GM19438 (cell line): ENCODE measurements at regions not wholly inside any gene's neighbourhood (a gene's known extent, or its start where the extent isn't known, plus 50 kb on each side); places are given as distances from the start of the nearest gene placed in this dataset.

Source experiments
- ATAC-seq: cut with Tn5 transposase; IDR thresholded peaks from one replicate; pipeline ENCODE4 v1.9.1; 2021; ENCODE audit warnings: low read depth; ENCODE audit not compliant: unreplicated experiment

GRCh38 chr9:126085170-126085569 is 241.5 kb upstream of the MVB12B start:
- ATAC-seq = no peak

- no peak for ATAC-seq
Observed at GRCh38 chr9:126088336-126088735, 238.3 kb upstream of the MVB12B start.

- ATAC-seq = no peak
Observed at GRCh38 chr9:126089789-126090188, 236.8 kb upstream of the MVB12B start.

GRCh38 chr9:126093771-126094170 is 232.9 kb upstream of the MVB12B start:
- ATAC-seq = no peak

GRCh38 chr9:126095546-126096190 is 231.0 kb upstream of the MVB12B start:
- no peak for ATAC-seq

GRCh38 chr9:126096340-126096739 is 230.3 kb upstream of the MVB12B start:
- no peak for ATAC-seq

- no peak for ATAC-seq
Observed at GRCh38 chr9:126097679-126098078, 228.9 kb upstream of the MVB12B start.

- no peak for ATAC-seq
Observed at GRCh38 chr9:126106404-126106803, 220.2 kb upstream of the MVB12B start.

- ATAC-seq = no peak
Observed at GRCh38 chr9:126107693-126108092, 218.9 kb upstream of the MVB12B start.

- ATAC-seq = no peak
Observed at GRCh38 chr9:126108240-126108639, 218.4 kb upstream of the MVB12B start.

GRCh38 chr9:126109575-126109974 is 217.1 kb upstream of the MVB12B start:
- no peak for ATAC-seq

- no peak for ATAC-seq
Observed at GRCh38 chr9:126111556-126111955, 215.1 kb upstream of the MVB12B start.

- no peak for ATAC-seq
Observed at GRCh38 chr9:126112135-126112720, 214.4 kb upstream of the MVB12B start.

GRCh38 chr9:126113176-126113575 is 213.5 kb upstream of the MVB12B start:
- no peak for ATAC-seq

- no peak for ATAC-seq
Observed at GRCh38 chr9:126113756-126114408, 212.7 kb upstream of the MVB12B start.

GRCh38 chr9:126114409-126114760 is 212.2 kb upstream of the MVB12B start:
- no peak for ATAC-seq

- no peak for ATAC-seq
Observed at GRCh38 chr9:126114850-126115460, 211.7 kb upstream of the MVB12B start.

GRCh38 chr9:126116351-126117157 is 210.1 kb upstream of the MVB12B start:
- no peak for ATAC-seq

GRCh38 chr9:126117158-126117425 is 209.5 kb upstream of the MVB12B start:
- no peak for ATAC-seq

- no peak for ATAC-seq
Observed at GRCh38 chr9:126117631-126118030, 209.0 kb upstream of the MVB12B start.

- no peak for ATAC-seq
Observed at GRCh38 chr9:126119731-126120130, 206.9 kb upstream of the MVB12B start.
